GM10266 (cell line): ENCODE measurements at regions not wholly inside any gene's neighbourhood (a gene's known extent, or its start where the extent isn't known, plus 50 kb on each side); places are given as distances from the start of the nearest gene placed in this dataset.

Source experiments
- DNase-seq: peaks from one replicate; pipeline ENCODE4 v3.0.0; 2012; ENCODE audit errors: extremely low spot score
- CTCF ChIP-seq: IDR thresholded peaks from 2 replicates; pipeline ENCODE4 v1.5.1; 2012; ENCODE audit warnings: mild to moderate bottlenecking, low read depth; ENCODE audit not compliant: control insufficient read depth, insufficient read depth; ENCODE audit errors: missing control alignments

- TF ChIP-seq CTCF, result no peak
- DNase-seq, result no peak
These were observed 383.0 kb upstream of the PMFBP1 start for GRCh38 chr16:72554935-72555334.

GRCh38 chr16:72552654-72553053 is 380.7 kb upstream of the PMFBP1 start:
- DNase-seq, result no peak
- TF ChIP-seq CTCF, result no peak

GRCh38 chr16:72551649-72552048 is 379.7 kb upstream of the PMFBP1 start:
- no peak for TF ChIP-seq CTCF
- no peak for DNase-seq

GRCh38 chr16:72549878-72550277 is 377.9 kb upstream of the PMFBP1 start:
- no peak for TF ChIP-seq CTCF
- DNase-seq, result no peak

- no peak for TF ChIP-seq CTCF
- no peak for DNase-seq
These were observed 370.1 kb upstream of the PMFBP1 start for GRCh38 chr16:72542102-72542501.

- TF ChIP-seq CTCF, result no peak
- DNase-seq, result no peak
These were observed 365.7 kb upstream of the PMFBP1 start for GRCh38 chr16:72537664-72538063.

GRCh38 chr16:72536723-72537435 is 364.9 kb upstream of the PMFBP1 start:
- DNase-seq, result no peak
- TF ChIP-seq CTCF, result no peak
